ENCODE measurements at regions not wholly inside any gene's neighbourhood (a gene's known extent, or its start where the extent isn't known, plus 50 kb on each side); places are given as distances from the start of the nearest gene placed in this dataset.

- 83% methylated on average over 9 of the region's 9 CpGs for WGBS (ENCODE audit: insufficient coverage)
- Histone ChIP-seq H3K27ac (ENCODE audit: low read length) (no peak overlapping the region), H3K27me3 (ENCODE audit: control insufficient read depth, insufficient read depth, low read length) (peaks cover 2% of the 10 kb centered on the region), H3K36me3 (ENCODE audit: control insufficient read depth, insufficient read depth, low read length) (no peaks in the 10 kb centered on the region), H3K9me3 (ENCODE audit: control insufficient read depth, insufficient read depth, low read length) (no peaks in the 10 kb centered on the region), H3K4me3 (ENCODE audit: low read length) (no peak overlapping the region), H3K4me1 (ENCODE audit: control insufficient read depth, insufficient read depth, low read length) (no peaks in the 10 kb centered on the region)
- Mint-ChIP-seq H3K4me1 (no peaks in the 10 kb centered on the region), H3K4me3 (no peak overlapping the region), H3K27ac (no peak overlapping the region), H3K9me3 (no peaks in the 10 kb centered on the region), H3K27me3 (ENCODE audit: low read depth in 2 of 2) (peaks cover 0 to 5% of the 10 kb centered on the region in 2 donors), H3K36me3 (no peaks in the 10 kb centered on the region)
- intact Hi-C loops (cut with micrococcal nuclease) = no loop called here
- no peak for DNase-seq
- TF ChIP-seq CTCF (IDR thresholded peaks at IDR 0.05) = no peak
- no peak for ATAC-seq
These were observed 69.0 kb upstream of the OTOS start for GRCh38 chr2:240209493-240209892.

GRCh38 chr2:240210198-240210965, 69.9 kb upstream of the OTOS start:
- no peaks in the 10 kb centered on the region for H3K36me3 Mint-ChIP-seq
- H3K4me1 Mint-ChIP-seq = no peaks in the 10 kb centered on the region
- H3K4me3 Mint-ChIP-seq = no peak overlapping the region
- Histone ChIP-seq H3K36me3 (ENCODE audit: control insufficient read depth, insufficient read depth, low read length) (no peaks in the 10 kb centered on the region), H3K4me1 (ENCODE audit: control insufficient read depth, insufficient read depth, low read length) (no peaks in the 10 kb centered on the region), H3K9me3 (ENCODE audit: control insufficient read depth, insufficient read depth, low read length) (no peaks in the 10 kb centered on the region), H3K27ac (ENCODE audit: low read length) (no peak overlapping the region), H3K27me3 (ENCODE audit: control insufficient read depth, insufficient read depth, low read length) (peaks cover 2% of the 10 kb centered on the region), H3K4me3 (ENCODE audit: low read length) (no peak overlapping the region)
- TF ChIP-seq CTCF (IDR thresholded peaks at IDR 0.05) = no peak
- H3K27me3 Mint-ChIP-seq (ENCODE audit: low read depth in 2 of 2) = no peaks in the 10 kb centered on the region
- WGBS (ENCODE audit: insufficient coverage) = 76% methylated on average over 22 of the region's 22 CpGs
- DNase-seq (peak in 1 of 2 donors; percentile 8), ATAC-seq (no peak)
- intact Hi-C loops (cut with micrococcal nuclease) = no loop called here
- H3K9me3 Mint-ChIP-seq = no peaks in the 10 kb centered on the region
- no peak overlapping the region for H3K27ac Mint-ChIP-seq

- Histone ChIP-seq H3K4me1 (ENCODE audit: control insufficient read depth, insufficient read depth, low read length) (no peaks in the 10 kb centered on the region), H3K27ac (ENCODE audit: low read length) (no peak overlapping the region), H3K9me3 (ENCODE audit: control insufficient read depth, insufficient read depth, low read length) (no peaks in the 10 kb centered on the region), H3K4me3 (ENCODE audit: low read length) (no peak overlapping the region), H3K36me3 (ENCODE audit: control insufficient read depth, insufficient read depth, low read length) (no peaks in the 10 kb centered on the region), H3K27me3 (ENCODE audit: control insufficient read depth, insufficient read depth, low read length) (no peaks in the 10 kb centered on the region)
- no peak for ATAC-seq
- Mint-ChIP-seq H3K27ac (no peak overlapping the region), H3K4me1 (no peaks in the 10 kb centered on the region), H3K9me3 (no peaks in the 10 kb centered on the region), H3K36me3 (no peaks in the 10 kb centered on the region), H3K4me3 (no peak overlapping the region), H3K27me3 (ENCODE audit: low read depth in 2 of 2) (no peaks in the 10 kb centered on the region)
- no peak for TF ChIP-seq CTCF (IDR thresholded peaks at IDR 0.05)
- intact Hi-C loops (cut with micrococcal nuclease) = no loop called here
- WGBS (ENCODE audit: insufficient coverage) = 83% methylated on average over 8 of the region's 8 CpGs
- DNase-seq = no peak
These were observed 70.6 kb upstream of the OTOS start for GRCh38 chr2:240211096-240211495.
